GM13976 (cell line): ENCODE measurements at regions not wholly inside any gene's neighbourhood (a gene's known extent, or its start where the extent isn't known, plus 50 kb on each side); places are given as distances from the start of the nearest gene placed in this dataset.

Experiments used
- DNase-seq: peaks from one replicate; pipeline ENCODE4 v3.0.0; 2012; ENCODE audit warnings: low spot score
- in situ Hi-C: fragments of 300-500 bp; cut with MboI; formaldehyde crosslinking; loops from one replicate; pipeline ENCODE4 v1.12.0; 2022; ENCODE audit warnings: low sequenced_read_pairs, mixed read lengths, inconsistent platforms; ENCODE audit not compliant: unreplicated experiment
- TF ChIP-seq, protein P1 (sequence below): IDR thresholded peaks from 2 replicates; pipeline ENCODE4 v1.5.1; 2012; ENCODE audit warnings: borderline replicate concordance, mild to moderate bottlenecking; ENCODE audit not compliant: insufficient read depth; ENCODE audit errors: extremely low read depth, missing control alignments, control extremely low read depth

GRCh38 chr4:92231511-92231910, 72.3 kb upstream of the GRID2 start:
- TF ChIP-seq, protein P1, sequence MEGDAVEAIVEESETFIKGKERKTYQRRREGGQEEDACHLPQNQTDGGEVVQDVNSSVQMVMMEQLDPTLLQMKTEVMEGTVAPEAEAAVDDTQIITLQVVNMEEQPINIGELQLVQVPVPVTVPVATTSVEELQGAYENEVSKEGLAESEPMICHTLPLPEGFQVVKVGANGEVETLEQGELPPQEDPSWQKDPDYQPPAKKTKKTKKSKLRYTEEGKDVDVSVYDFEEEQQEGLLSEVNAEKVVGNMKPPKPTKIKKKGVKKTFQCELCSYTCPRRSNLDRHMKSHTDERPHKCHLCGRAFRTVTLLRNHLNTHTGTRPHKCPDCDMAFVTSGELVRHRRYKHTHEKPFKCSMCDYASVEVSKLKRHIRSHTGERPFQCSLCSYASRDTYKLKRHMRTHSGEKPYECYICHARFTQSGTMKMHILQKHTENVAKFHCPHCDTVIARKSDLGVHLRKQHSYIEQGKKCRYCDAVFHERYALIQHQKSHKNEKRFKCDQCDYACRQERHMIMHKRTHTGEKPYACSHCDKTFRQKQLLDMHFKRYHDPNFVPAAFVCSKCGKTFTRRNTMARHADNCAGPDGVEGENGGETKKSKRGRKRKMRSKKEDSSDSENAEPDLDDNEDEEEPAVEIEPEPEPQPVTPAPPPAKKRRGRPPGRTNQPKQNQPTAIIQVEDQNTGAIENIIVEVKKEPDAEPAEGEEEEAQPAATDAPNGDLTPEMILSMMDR = no peak
- no peak for DNase-seq
- in situ Hi-C loops = no loop called here

- TF ChIP-seq, protein P1 = no peak
- in situ Hi-C loops = no loop called here
- no peak for DNase-seq
Observed at GRCh38 chr4:92232566-92232965, 71.2 kb upstream of the GRID2 start.

GRCh38 chr4:92234393-92235176, 69.2 kb upstream of the GRID2 start:
- no peak for DNase-seq
- TF ChIP-seq, protein P1 = no peak
- in situ Hi-C loops = no loop called here

DNA sequence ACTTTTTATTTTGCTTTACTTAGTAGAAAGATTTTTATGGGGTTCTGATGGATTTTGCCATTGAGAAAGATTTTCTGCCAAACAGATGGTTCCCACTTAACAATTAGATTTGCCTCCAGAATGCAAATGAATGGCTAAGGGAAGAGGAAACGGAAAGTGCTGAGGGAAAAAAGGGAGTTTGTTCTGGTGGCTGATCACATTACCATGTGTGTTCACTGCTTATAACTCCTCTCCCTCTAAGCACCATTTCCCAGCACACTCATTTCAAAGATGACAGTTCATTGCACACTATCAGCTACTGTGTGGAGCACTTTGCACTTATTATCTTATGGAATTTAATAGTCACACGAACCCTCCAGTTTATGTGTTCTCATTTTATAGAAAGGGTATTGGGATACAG, 68.0 kb upstream of the GRID2 start:
- DNase-seq = no peak
- in situ Hi-C loops = no loop called here
- TF ChIP-seq, protein P1 = no peak

GRCh38 chr4:92236877-92237276, 66.9 kb upstream of the GRID2 start:
- in situ Hi-C loops = no loop called here
- DNase-seq = no peak
- TF ChIP-seq, protein P1 = no peak

- DNase-seq = no peak
- TF ChIP-seq, protein P1 = no peak
- in situ Hi-C loops = no loop called here
Observed at GRCh38 chr4:92237559-92237958, 66.2 kb upstream of the GRID2 start.
